ENCODE measurements at regions not wholly inside any gene's neighbourhood (a gene's known extent, or its start where the extent isn't known, plus 50 kb on each side); places are given as distances from the start of the nearest gene placed in this dataset.

DNA sequence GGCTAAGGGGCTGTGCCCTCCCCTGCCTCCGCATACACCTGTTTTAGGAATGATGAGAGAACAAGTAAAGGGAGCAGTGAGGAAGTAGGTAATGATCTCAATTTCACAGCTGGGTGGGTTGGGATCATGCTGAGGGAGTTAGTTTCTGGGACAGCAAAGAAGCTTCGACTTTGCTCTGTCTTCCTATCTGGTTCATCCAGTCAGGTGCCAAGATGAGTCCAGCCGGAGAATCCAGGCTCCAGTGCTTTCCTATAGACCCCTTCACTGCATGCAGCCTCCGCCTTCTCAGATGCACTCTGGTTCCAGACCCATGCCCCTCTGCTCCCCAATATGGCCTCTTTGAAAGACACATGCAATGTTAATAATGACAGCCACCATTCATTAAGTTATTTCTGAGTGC lies 119.1 kb upstream of the NCAM1 start:
- no peaks in the 10 kb centered on the region for H3K4me1 ChIP-seq
- intact Hi-C loops (cut with DNase I), result loop anchor here (5.0 kb wide), 1 partner anchor 885 kb away; no protein-coding TSS in a partner anchor
- no peaks in the 10 kb centered on the region for H3K9me3 ChIP-seq
- TF ChIP-seq, protein P1, sequence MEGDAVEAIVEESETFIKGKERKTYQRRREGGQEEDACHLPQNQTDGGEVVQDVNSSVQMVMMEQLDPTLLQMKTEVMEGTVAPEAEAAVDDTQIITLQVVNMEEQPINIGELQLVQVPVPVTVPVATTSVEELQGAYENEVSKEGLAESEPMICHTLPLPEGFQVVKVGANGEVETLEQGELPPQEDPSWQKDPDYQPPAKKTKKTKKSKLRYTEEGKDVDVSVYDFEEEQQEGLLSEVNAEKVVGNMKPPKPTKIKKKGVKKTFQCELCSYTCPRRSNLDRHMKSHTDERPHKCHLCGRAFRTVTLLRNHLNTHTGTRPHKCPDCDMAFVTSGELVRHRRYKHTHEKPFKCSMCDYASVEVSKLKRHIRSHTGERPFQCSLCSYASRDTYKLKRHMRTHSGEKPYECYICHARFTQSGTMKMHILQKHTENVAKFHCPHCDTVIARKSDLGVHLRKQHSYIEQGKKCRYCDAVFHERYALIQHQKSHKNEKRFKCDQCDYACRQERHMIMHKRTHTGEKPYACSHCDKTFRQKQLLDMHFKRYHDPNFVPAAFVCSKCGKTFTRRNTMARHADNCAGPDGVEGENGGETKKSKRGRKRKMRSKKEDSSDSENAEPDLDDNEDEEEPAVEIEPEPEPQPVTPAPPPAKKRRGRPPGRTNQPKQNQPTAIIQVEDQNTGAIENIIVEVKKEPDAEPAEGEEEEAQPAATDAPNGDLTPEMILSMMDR (IDR thresholded peaks at IDR 0.05), result no peak
- H3K36me3 ChIP-seq, result no peaks in the 10 kb centered on the region
- no peak overlapping the region for H3K27ac ChIP-seq
- H3K9ac ChIP-seq (ENCODE audit: low read depth in 2 of 2, low read length in 2 of 2), result no peak overlapping the region
- no peak for DNase-seq
- H3K4me3 ChIP-seq, result no peak overlapping the region
- no peaks in the 10 kb centered on the region for H3K27me3 ChIP-seq

DNA sequence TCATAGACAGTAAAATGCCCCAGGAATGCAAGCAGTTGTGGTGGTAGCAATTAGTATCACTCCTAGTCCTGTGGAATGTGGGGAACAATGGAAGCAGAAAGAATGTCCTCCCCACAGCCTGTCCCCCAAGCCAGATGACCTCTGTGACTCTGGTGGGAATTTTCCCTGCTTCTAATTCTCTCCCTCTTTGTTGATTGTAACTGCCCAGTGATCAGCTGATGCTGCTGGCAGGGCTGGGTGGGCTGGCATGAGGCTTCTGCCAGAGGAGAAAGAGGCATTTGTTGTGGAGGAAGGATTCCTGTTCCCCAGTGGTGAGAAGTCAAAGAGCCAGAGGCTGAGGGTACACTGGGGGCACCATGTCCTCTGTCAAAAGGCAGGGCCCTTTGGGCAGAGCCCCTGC lies 116.7 kb upstream of the NCAM1 start:
- Histone ChIP-seq H3K4me3 (no peak overlapping the region), H3K9ac (ENCODE audit: low read depth in 2 of 2, low read length in 2 of 2) (no peak overlapping the region), H3K4me1 (no peaks in the 10 kb centered on the region), H3K27me3 (no peaks in the 10 kb centered on the region), H3K27ac (no peak overlapping the region), H3K36me3 (no peaks in the 10 kb centered on the region), H3K9me3 (no peaks in the 10 kb centered on the region)
- TF ChIP-seq, protein P1 (IDR thresholded peaks at IDR 0.05), result no peak
- intact Hi-C loops (cut with DNase I), result loop anchor here (5.0 kb wide), 1 partner anchor 883 kb away; no protein-coding TSS in a partner anchor
- DNase-seq, result no peak

DNA sequence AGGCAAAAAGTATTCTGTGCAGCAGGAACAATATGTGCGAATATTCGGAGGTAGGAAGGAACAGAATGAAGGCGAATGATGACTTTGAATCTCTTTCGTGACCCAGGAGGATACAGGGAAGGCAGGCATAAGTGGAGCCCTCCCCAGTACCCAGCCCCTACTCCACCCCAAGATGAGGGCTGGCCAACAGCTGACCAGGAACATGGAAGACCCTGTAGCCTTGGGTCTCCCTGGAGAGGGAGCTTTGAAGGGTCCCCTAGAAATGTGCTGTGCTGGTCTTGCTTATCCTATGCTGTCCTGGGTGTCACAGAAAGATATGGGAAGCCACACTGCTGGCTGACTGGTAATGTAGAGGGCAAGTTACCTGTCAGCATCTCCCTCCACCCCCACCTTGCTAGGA lies 113.7 kb upstream of the NCAM1 start:
- no peaks in the 10 kb centered on the region for H3K4me1 ChIP-seq
- no peaks in the 10 kb centered on the region for H3K27me3 ChIP-seq
- H3K9ac ChIP-seq (ENCODE audit: low read depth in 2 of 2, low read length in 2 of 2), result no peak overlapping the region
- no peak overlapping the region for H3K4me3 ChIP-seq
- intact Hi-C loops (cut with DNase I), result no loop called here
- TF ChIP-seq, protein P1 (IDR thresholded peaks at IDR 0.05), result no peak
- DNase-seq, result no peak
- no peaks in the 10 kb centered on the region for H3K36me3 ChIP-seq
- H3K27ac ChIP-seq, result no peak overlapping the region
- H3K9me3 ChIP-seq, result no peaks in the 10 kb centered on the region

DNA sequence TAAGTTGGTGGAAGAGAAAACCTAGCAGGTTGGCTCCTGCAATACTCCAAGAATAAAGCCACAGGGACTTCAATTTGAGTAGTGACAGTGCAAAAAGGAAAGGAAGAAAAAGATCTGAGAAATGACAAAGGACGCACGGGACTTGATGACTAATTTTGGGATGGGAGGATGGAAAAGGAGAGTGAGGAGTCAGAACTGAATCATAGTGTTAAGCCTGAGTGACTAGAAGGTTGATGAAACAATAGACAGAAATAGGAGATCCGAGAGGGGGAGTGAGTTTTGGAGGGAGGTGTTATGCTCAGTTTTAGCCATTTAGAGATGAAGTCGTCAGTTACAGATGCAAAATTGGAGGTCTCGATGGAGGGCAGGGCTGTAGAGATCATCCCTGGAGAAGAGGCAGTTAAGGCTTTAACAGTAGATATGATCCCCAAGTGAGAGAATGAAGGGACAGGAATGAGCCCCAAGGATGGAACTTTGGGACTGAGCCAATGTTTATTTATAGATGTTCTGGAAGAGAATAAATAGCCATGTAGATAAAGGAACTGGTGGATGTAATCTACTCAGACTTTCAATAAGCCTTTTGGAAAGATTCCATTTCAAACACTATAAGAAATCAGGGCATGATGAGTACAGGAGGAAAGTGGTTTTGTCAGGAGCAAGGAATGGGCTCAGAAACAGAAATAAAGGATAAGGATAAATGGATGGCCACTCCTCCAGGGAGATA lies 108.9 kb upstream of the NCAM1 start:
- H3K9ac ChIP-seq (ENCODE audit: low read depth in 2 of 2, low read length in 2 of 2), result no peak overlapping the region
- H3K4me1 ChIP-seq, result no peaks in the 10 kb centered on the region
- intact Hi-C loops (cut with DNase I), result no loop called here
- TF ChIP-seq, protein P1 (IDR thresholded peaks at IDR 0.05), result no peak
- no peaks in the 10 kb centered on the region for H3K9me3 ChIP-seq
- no peak overlapping the region for H3K27ac ChIP-seq
- no peak for DNase-seq
- H3K36me3 ChIP-seq, result no peaks in the 10 kb centered on the region
- H3K27me3 ChIP-seq, result no peaks in the 10 kb centered on the region
- no peak overlapping the region for H3K4me3 ChIP-seq

DNA sequence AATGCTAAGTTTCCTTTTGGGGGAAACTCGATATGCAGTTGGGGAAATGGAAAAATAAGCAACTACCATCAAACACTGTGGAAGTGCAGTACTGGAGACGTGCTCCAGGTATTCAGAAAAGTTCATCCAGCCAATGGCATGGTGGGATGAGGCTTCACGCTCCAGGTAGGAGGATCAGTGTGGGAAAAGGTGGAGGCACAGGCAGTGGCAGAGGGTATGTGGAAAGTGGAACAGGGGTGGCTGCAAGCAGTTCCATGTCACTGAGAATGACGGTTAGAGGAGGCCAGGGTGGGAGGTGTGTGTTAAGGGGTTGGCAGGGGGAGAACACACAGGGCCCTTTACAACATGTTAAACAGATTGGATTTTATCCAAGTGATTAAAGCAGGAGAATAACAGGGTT lies 105.1 kb upstream of the NCAM1 start:
- Histone ChIP-seq H3K9ac (ENCODE audit: low read depth in 2 of 2, low read length in 2 of 2) (no peak overlapping the region), H3K36me3 (no peaks in the 10 kb centered on the region), H3K9me3 (no peaks in the 10 kb centered on the region), H3K4me3 (no peak overlapping the region), H3K4me1 (no peaks in the 10 kb centered on the region), H3K27ac (no peak overlapping the region), H3K27me3 (no peaks in the 10 kb centered on the region)
- TF ChIP-seq, protein P1 (IDR thresholded peaks at IDR 0.05), result no peak
- no peak for DNase-seq
- intact Hi-C loops (cut with DNase I), result no loop called here

Data from colonic mucosa (tissue), 4 donors.